ENCODE measurements at regions not wholly inside any gene's neighbourhood (a gene's known extent, or its start where the extent isn't known, plus 50 kb on each side); places are given as distances from the start of the nearest gene placed in this dataset.

DNA sequence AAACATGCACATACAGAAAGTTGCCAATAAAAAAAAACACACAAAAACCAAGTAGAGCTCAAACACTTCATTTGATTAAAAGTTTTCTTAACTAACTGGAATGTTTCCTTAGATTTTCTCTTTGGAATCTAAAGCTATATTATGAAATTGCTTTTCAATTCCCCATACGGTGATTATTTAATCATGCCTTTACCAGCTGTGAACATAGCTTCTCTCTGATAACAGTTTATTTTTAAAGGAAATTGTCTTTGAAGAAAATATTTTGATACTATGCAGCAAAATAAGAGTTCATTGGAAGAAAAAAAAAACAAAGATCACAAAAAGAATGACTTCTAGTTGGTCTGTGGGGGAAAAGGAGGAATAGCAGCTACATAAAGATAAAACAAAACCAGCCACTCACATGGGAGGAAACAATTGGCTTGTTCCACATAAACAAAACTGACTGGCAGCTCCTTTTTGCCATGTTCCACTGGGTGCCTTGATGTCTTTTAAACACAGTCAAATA, 71.4 kb downstream of the BMP4 start:
- TF ChIP-seq CTCF (IDR thresholded peaks at IDR 0.05; ENCODE audit: low read depth, low read length, poor library complexity, severe bottlenecking) (no peak), EZH2phosphoT487 (IDR thresholded peaks at IDR 0.05; ENCODE audit: borderline replicate concordance, low read length) (no peak)

All from DOHH2 (cell line).